GM19239 (cell line): ENCODE measurements at regions not wholly inside any gene's neighbourhood (a gene's known extent, or its start where the extent isn't known, plus 50 kb on each side); places are given as distances from the start of the nearest gene placed in this dataset.
"Not testable (repeated sequence)": the region's sequence is repeated elsewhere in the genome, so short reads cannot be mapped to it uniquely, and the experiment has no call there.

Experiments used
- DNase-seq: peaks from one replicate; pipeline ENCODE4 v3.0.0; 2011; ENCODE audit warnings: low spot score; ENCODE audit not compliant: insufficient read length
- FAIRE-seq: peaks from 2 replicates; lab custom pipeline; 2011; peaks lifted over from hg19 to GRCh38; lab: Jason Lieb, UNC

DNA sequence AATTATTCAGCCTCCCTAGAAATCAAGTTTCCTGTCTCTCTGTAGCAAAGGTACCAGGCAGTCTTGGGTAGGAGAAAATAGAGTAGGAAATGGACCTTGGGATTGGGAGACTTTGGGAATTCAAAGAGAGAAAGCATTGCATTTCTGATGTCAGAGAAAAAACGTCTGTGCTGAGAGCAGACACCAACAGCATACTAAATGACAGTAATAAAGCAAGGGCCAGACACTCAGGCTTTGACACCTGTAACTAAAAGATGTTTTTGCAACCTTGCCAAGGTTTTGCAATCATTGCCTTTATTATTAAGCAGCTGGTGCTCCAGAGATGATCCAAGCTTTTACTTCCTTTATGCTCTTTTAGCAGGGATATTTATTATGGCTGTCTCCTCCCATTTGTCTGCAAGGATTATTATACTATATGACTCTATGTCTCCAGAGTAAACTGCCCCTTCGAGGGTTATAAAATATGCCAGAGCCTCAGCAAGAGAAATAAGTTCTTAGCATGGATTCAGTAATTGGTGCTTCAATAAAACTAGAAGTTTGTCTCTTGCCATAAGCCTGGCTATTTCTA, 85.2 kb upstream of the GRAMD1B start:
- no peak for FAIRE-seq
- DNase-seq: no peak

DNA sequence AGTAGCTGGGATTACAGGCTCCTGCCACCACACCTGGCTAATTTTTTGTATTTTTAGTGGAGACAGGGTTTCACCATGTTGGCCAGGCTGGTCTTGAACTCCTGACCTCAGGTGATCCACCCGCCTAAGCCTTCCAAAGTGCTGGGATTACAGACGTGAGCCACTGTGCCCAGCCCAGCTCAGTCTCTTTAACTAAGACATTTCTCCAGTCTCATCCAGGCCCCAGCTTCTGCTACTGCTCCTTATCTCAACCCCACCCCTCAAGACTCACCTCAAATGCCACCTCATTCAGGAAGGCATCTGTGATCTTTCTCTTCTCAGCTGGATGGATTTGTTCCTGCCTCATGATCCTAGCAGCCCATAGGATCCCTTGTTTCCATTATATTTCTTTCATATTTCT, 85.9 kb upstream of the GRAMD1B start:
- not testable (repeated sequence) for FAIRE-seq, DNase-seq

DNA sequence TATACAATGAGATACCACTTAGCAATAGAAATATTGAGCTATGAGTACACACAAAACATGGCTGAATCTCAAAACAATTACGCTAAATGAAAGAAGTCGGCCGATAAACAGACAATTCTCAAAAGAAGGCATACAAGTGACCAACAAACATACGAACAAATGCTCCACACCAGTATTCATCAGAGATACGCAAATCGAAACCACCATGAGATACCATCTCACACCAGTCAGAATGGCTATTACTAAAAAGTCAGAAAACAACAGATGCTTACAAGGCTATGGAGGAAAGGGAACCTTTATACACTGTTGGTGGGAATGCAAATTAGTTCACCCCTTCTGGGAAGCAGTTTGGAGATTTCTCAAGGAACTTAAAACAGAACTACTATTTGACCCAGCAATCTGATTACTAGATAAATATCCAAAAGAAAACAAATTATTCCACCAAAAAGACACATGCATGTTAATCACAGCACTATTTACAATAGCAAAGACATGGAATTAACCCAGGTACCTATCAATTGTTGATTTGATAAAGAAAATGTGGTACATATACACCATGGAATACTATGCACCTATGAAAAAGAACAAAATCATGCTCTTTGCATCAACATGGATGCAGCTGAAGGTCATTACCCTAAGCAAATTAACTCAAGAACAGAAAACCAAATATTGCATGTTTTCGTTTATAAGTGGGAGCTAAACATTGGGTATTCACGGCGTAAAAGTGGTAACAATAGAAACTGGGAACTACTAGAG, 90.9 kb upstream of the GRAMD1B start:
- DNase-seq: no peak
- no peak for FAIRE-seq

- DNase-seq (no peak), FAIRE-seq (no peak)
Measured at GRCh38 chr11:123338266-123338800, 91.7 kb upstream of the GRAMD1B start.

DNA sequence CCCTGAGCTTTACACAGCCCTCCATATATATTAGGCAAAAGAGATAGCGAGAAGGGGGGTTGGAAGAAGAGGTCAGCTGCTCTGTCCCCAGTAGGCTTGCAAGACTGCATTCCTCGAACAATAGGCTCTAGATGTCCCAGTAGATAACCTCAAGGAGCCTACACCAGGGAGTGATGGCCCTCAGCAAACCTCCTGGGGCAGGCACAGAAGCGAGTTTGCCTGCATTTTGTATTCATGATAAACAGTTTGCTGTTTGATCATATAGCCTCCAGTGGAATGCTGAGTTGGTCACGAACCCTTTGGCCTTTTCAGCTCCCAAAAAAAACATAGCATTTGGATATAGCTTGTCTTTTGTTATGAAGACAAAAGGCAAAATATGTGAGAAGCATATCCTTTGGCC, 95.1 kb upstream of the GRAMD1B start:
- FAIRE-seq: no peak

GRCh38 chr11:123332577-123332976, 97.5 kb upstream of the GRAMD1B start:
- not testable (repeated sequence) for DNase-seq, FAIRE-seq

More for the DNA sequence above, 95.1 kb upstream of the GRAMD1B start:
- no peak for DNase-seq

DNA sequence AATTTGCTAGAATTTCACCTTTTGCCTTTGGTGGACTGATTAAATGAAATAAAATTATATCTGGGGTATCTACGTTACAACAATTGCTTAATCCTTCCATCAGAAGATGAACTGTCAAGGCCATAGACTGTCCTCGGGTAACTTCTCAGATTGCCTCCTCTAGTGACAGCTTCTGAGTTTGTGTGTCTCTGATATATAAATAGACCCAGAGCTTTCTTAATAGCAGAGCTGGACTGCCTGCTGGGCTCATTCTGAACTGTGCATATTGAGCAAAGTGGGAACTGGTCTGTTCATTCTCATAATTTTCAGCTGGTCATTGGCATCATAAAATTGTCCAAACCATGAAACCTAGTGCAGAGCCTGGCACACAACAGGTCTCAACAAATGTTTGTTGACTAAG, 99.1 kb upstream of the GRAMD1B start:
- no peak for DNase-seq
- no peak for FAIRE-seq

DNA sequence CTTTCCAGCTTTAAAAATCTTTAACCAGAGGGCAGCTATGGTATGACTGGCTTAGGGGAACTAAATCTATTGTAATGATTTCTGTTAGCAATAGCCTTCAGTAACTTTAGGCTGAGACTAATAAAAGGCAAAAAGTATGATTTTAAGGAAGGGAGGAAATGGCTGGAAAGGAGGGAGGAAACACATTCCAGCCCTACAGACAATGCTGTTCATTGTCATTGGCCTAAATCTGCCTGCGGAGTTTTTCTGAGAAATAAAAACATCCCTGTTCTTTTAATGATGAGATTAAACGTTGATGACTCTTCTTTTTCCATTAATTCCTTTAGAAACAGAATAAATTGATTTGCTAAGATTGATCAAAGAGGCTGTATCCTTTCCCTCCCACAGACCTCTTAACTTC, 99.6 kb upstream of the GRAMD1B start:
- DNase-seq (no peak), FAIRE-seq (no peak)

GRCh38 chr11:123330071-123330470, 100.0 kb upstream of the GRAMD1B start:
- FAIRE-seq (no peak), DNase-seq (no peak)

GRCh38 chr11:123328281-123328867, 101.7 kb upstream of the GRAMD1B start:
- DNase-seq: no peak
- FAIRE-seq: no peak

- DNase-seq (no peak), FAIRE-seq (no peak)
Measured at GRCh38 chr11:123325533-123325932, 104.5 kb upstream of the GRAMD1B start.

- no peak for FAIRE-seq
- no peak for DNase-seq
Measured at GRCh38 chr11:123323568-123323967, 106.5 kb upstream of the GRAMD1B start.

- no peak for FAIRE-seq
- DNase-seq: no peak
Measured at GRCh38 chr11:123321636-123322035, 108.4 kb upstream of the GRAMD1B start.

- FAIRE-seq: no peak
- DNase-seq: no peak
Measured at GRCh38 chr11:123318623-123319022, 111.4 kb upstream of the GRAMD1B start.

DNA sequence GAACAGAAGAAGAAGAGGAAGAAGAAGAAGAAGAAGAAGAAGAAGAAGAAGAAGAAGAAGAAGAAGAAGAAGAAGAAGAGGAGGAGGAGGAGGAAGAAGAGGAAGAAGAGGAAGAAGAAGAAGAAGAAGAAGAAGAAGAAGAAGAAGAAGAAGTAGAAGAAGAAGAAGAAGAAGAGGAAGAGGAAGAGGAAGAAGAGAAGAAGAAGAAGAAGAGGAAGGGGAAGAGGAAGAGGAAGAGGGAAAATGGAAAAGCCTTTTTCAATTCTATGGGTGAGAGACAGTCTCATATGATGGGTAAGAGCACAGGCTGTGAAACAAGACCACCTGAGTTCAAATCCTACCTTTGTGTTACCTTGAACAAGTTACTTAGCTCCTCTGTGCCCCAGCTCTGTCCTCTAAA, 111.9 kb upstream of the GRAMD1B start:
- DNase-seq, FAIRE-seq: not testable (repeated sequence)

DNA sequence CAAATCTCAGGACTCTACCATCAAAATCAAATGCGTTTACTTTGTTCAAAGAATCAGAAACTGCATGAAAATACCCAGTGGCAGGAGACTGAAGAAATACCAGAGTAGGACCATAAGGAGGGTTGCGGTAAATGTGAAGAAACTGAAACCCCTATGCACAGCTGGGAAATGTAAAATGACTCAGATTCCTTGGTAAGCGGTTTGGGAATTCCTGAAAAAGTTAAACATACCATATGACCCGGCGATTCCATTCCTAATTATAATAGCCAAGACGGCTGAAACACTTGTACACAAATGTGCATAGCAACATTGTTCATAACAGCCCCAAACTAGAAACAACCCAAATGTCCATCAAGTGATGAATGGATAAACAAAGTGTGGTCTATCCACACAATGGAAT, 114.1 kb upstream of the GRAMD1B start:
- FAIRE-seq (no peak), DNase-seq (no peak)

DNA sequence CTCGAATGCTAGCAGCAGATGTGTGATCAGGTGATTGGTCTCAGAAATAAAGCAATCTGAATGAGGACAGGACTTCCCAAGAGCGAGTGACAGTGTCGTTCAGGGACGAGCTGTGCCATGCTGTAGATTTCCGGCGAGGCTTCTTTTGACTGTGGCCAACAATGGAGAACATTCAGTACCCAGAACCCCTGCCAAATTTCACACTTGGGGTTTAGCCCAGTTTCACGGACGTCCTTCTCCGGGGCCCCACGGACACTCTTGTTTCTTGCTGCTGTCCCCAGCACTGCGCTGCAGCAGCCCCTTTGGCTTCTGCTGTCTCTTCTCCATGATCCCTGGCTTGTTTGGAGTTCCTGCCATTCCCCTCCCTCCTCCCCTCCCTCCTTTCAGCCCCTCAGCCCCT, 115.1 kb upstream of the GRAMD1B start:
- no peak for FAIRE-seq
- DNase-seq: no peak

DNA sequence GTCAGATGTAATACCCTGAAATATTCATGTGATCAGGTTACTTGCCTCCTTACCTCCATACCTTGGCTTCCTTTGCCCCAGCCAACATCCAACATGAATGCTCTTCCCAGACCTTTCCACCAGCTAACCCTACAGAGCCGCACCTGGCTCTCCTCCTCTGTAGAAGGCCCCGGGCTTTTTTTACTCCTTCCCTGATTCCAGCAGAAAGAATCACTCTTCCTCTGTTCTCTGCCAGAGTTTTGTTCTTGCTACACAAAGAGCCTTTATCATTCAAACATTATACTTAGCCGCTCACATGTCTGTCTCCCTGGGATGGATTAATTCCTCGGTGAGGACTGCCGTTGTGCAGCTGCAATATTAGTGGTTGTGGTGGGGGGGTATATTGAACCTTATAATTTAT, 116.8 kb upstream of the GRAMD1B start:
- no peak for FAIRE-seq
- DNase-seq: no peak

DNA sequence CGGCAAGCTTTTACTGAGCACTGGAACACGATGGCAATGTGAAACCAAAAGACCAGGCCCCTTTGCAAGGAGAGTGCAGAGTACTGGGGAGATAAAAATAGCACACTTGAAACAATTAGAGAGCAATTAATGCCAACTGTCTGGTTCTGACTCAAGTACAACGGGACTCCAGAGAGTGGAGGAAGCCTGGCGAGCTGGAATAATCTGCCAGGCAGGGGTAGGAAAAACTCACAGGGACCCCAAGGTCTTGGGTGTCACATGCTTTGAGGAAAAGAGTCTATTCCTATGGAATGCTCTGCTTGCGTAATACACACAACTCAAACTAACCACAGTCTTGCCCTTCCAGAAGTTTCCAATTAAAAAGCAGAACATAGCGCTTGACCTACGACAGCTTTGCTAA, 113.0 kb upstream of the CLMP start:
- peak; percentile 66 for FAIRE-seq
- DNase-seq: no peak

GRCh38 chr11:123307276-123307675, 112.2 kb upstream of the CLMP start:
- FAIRE-seq (no peak), DNase-seq (no peak)

DNA sequence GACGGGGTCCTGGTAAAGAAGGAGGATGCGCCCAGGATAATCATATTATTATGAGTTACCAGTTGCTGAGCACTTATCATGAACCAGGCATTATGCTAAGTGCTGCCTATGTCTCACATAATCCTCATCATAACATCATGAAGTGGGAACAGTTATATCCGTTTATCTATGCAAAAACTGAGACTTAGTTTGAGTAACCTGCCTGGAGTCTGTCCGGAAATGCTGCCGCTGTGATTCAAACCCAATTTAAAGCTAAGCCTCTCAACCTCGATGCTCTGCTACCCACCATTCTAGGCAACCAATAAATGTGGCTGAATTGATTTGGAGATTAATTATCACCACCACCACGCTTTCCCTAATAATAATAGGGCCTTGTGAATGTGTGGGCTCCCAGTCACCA, 111.5 kb upstream of the CLMP start:
- DNase-seq (no peak), FAIRE-seq (no peak)
